WTC11 (cell line): ENCODE measurements at regions not wholly inside any gene's neighbourhood (a gene's known extent, or its start where the extent isn't known, plus 50 kb on each side); places are given as distances from the start of the nearest gene placed in this dataset.

Experiments used
- AFF4 ChIP-seq: sonication (generic); formaldehyde crosslinking; IDR thresholded peaks from 2 replicates; pipeline ENCODE4 v1.8.1; 2023; ENCODE audit warnings: mild to moderate bottlenecking, missing genetic modification reagents, borderline replicate concordance
- CBFB ChIP-seq: sonication (generic); formaldehyde crosslinking; IDR thresholded peaks from 2 replicates; pipeline ENCODE4 v1.8.1; 2022; ENCODE audit warnings: mild to moderate bottlenecking, low read depth, missing genetic modification reagents
- CREB1 ChIP-seq: sonication (generic); formaldehyde crosslinking; IDR thresholded peaks from 2 replicates; pipeline ENCODE4 v1.8.0; 2023; ENCODE audit warnings: mild to moderate bottlenecking, missing genetic modification reagents
- CTCF ChIP-seq: fragments of 200-600 bp; IDR thresholded peaks from 2 replicates; pipeline ENCODE4 v1.8.0; 2022; ENCODE audit warnings: antibody characterized with exemption
- FOXK1 ChIP-seq: sonication (generic); formaldehyde crosslinking; IDR thresholded peaks from 2 replicates; pipeline ENCODE4 v1.8.0; 2022; ENCODE audit warnings: mild to moderate bottlenecking, moderate library complexity, missing genetic modification reagents
- PREB ChIP-seq: sonication (generic); formaldehyde crosslinking; IDR thresholded peaks from 2 replicates; pipeline ENCODE4 v1.8.1; 2022; ENCODE audit warnings: mild to moderate bottlenecking, missing genetic modification reagents, moderate library complexity, borderline replicate concordance
- SP1 ChIP-seq: sonication (generic); formaldehyde crosslinking; conservative IDR thresholded peaks from 2 replicates; pipeline ENCODE4 v1.8.1; 2022; ENCODE audit warnings: missing genetic modification reagents
- ZBTB43 ChIP-seq: sonication (generic); formaldehyde crosslinking; IDR thresholded peaks from 2 replicates; pipeline ENCODE4 v1.8.1; 2023; ENCODE audit warnings: mild to moderate bottlenecking, missing genetic modification reagents
- ZNF121 ChIP-seq: sonication (generic); formaldehyde crosslinking; IDR thresholded peaks from 2 replicates; pipeline ENCODE4 v1.8.0; 2023; ENCODE audit warnings: missing genetic modification reagents
- ZNF232 ChIP-seq: sonication (generic); formaldehyde crosslinking; IDR thresholded peaks from 2 replicates; pipeline ENCODE4 v1.8.0; 2022; ENCODE audit warnings: mild to moderate bottlenecking, missing genetic modification reagents
- ZNF416 ChIP-seq: fragments of 250-450 bp; sonication (Bioruptor Pico); IDR thresholded peaks from 2 replicates; pipeline ENCODE4 v1.9.0; 2021; ENCODE audit warnings: mild to moderate bottlenecking, inconsistent platforms
- TF ChIP-seq, protein P1 (sequence below): sonication (generic); formaldehyde crosslinking; IDR thresholded peaks from 2 replicates; pipeline ENCODE4 v1.8.1; 2022; ENCODE audit warnings: missing genetic modification reagents, borderline replicate concordance
- TF ChIP-seq, protein P2 (sequence below): sonication (generic); formaldehyde crosslinking; IDR thresholded peaks from 2 replicates; pipeline ENCODE4 v1.8.0; 2022; ENCODE audit warnings: mild to moderate bottlenecking, missing genetic modification reagents
- TF ChIP-seq, protein P3 (sequence below): sonication (generic); formaldehyde crosslinking; IDR thresholded peaks from 2 replicates; pipeline ENCODE4 v1.8.1; 2023; ENCODE audit warnings: mild to moderate bottlenecking, missing genetic modification reagents

DNA sequence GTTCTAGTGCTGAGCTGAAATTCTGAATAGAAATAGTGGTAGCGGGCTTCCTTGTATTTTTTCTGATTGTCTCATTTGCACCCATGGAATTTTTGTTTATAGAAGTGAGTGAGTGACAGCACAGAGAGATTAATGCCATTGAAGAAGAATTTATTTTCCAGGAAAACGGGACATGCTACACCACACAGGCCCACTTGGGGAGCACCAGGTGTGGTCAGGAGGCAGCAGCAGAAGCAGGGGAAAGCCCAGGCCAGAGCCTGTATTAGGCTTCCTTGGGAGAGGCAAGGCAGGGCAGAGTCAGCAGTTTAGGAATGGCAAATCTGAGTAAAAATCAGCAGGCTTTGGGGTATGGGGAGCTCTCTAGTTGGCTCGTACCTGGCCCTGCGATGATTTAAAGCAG, 88.4 kb upstream of the ATP11B start:
- TF ChIP-seq, protein P1, sequence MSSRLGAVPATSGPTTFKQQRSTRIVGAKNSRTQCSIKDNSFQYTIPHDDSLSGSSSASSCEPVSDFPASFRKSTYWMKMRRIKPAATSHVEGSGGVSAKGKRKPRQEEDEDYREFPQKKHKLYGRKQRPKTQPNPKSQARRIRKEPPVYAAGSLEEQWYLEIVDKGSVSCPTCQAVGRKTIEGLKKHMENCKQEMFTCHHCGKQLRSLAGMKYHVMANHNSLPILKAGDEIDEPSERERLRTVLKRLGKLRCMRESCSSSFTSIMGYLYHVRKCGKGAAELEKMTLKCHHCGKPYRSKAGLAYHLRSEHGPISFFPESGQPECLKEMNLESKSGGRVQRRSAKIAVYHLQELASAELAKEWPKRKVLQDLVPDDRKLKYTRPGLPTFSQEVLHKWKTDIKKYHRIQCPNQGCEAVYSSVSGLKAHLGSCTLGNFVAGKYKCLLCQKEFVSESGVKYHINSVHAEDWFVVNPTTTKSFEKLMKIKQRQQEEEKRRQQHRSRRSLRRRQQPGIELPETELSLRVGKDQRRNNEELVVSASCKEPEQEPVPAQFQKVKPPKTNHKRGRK (CRISPR knock-in tag): no peak
- TF ChIP-seq CTCF (no peak), SP1 (CRISPR knock-in tag) (no peak), CBFB (CRISPR knock-in tag) (no peak), ZNF121 (CRISPR knock-in tag) (no peak), CREB1 (CRISPR knock-in tag) (no peak), FOXK1 (no peak), ZBTB43 (CRISPR knock-in tag) (no peak), ZNF232 (CRISPR knock-in tag) (no peak), ZNF416 (CRISPR knock-in tag) (no peak), AFF4 (CRISPR knock-in tag) (no peak), PREB (no peak)
- TF ChIP-seq, protein P2, sequence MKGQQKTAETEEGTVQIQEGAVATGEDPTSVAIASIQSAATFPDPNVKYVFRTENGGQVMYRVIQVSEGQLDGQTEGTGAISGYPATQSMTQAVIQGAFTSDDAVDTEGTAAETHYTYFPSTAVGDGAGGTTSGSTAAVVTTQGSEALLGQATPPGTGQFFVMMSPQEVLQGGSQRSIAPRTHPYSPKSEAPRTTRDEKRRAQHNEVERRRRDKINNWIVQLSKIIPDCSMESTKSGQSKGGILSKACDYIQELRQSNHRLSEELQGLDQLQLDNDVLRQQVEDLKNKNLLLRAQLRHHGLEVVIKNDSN (CRISPR knock-in tag): no peak
- TF ChIP-seq, protein P3, sequence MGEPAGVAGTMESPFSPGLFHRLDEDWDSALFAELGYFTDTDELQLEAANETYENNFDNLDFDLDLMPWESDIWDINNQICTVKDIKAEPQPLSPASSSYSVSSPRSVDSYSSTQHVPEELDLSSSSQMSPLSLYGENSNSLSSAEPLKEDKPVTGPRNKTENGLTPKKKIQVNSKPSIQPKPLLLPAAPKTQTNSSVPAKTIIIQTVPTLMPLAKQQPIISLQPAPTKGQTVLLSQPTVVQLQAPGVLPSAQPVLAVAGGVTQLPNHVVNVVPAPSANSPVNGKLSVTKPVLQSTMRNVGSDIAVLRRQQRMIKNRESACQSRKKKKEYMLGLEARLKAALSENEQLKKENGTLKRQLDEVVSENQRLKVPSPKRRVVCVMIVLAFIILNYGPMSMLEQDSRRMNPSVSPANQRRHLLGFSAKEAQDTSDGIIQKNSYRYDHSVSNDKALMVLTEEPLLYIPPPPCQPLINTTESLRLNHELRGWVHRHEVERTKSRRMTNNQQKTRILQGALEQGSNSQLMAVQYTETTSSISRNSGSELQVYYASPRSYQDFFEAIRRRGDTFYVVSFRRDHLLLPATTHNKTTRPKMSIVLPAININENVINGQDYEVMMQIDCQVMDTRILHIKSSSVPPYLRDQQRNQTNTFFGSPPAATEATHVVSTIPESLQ (CRISPR knock-in tag): no peak
